B cell (primary cell): ENCODE measurements at regions not wholly inside any gene's neighbourhood (a gene's known extent, or its start where the extent isn't known, plus 50 kb on each side); places are given as distances from the start of the nearest gene placed in this dataset.

ENCODE experiments used
- ATAC-seq: fragments of 200-7000 bp; cut with Tn5 transposase; one replicate; pipeline ENCODE4 v1.10.0; 2021; ENCODE audit warnings: low read depth, mild to moderate bottlenecking, moderate number of reproducible peaks, moderate library complexity
- CTCF ChIA-PET: fragments of 350-600 bp; sonication (Branson Sonifier 250); formaldehyde crosslinking; loops from one replicate; lab custom pipeline; 2021; ENCODE audit warnings: antibody characterized with exemption, inconsistent platforms; lab: Charles Lee
- POLR2A ChIA-PET: fragments of 350-600 bp; sonication (Branson Sonifier 250); formaldehyde crosslinking; loops from one replicate; lab custom pipeline; 2021; ENCODE audit warnings: antibody characterized with exemption; lab: Charles Lee
- DNase-seq: peaks from one replicate; pipeline ENCODE4 v3.0.0; 2013
- H2AFZ ChIP-seq: 2 replicates; pipeline ENCODE4 v1.6.1; 2012; ENCODE audit warnings: mild to moderate bottlenecking, low read depth, low read length; ENCODE audit not compliant: insufficient read depth, poor library complexity, severe bottlenecking
- H3K27ac ChIP-seq, 2 donors: 1 replicate in 1 of 2; 2 replicates in 1 of 2; pipeline ENCODE4 v1.5.1; 2012 to 2013; ENCODE audit warnings: low read length in 2 of 2, mild to moderate bottlenecking in 2 of 2, moderate library complexity in 1 of 2
- H3K27me3 ChIP-seq, 4 experiments: fragments of 200-600 bp in 1 of 4; sonication (generic) in 1 of 4; replicated peaks in 1 of 4; 1 replicate in 2 of 4; 2 replicates in 2 of 4; pipeline versions ENCODE4 v1.6.1 to v1.7.0; 2013 to 2016; ENCODE audit warnings: low read length in 3 of 4, mild to moderate bottlenecking in 2 of 4, mixed read lengths in 1 of 4, moderate library complexity in 1 of 4; ENCODE audit not compliant: insufficient read depth in 4 of 4, control insufficient read depth in 3 of 4; ENCODE audit errors: control extremely low read depth in 1 of 4
- H3K36me3 ChIP-seq, 2 experiments: replicated peaks in 1 of 2; 1 replicate in 1 of 2; 2 replicates in 1 of 2; pipeline versions ENCODE4 v1.6.1 to v1.7.1; 2013; ENCODE audit warnings: low read length in 1 of 2; ENCODE audit not compliant: insufficient read depth in 2 of 2, control insufficient read depth in 1 of 2; ENCODE audit errors: control extremely low read depth in 1 of 2, extremely low read depth in 1 of 2
- H3K4me1 ChIP-seq, 2 donors: fragments of 200-600 bp in 1 of 2; sonication (generic) in 1 of 2; 1 replicate in 1 of 2; 2 replicates in 1 of 2; pipeline versions ENCODE4 v1.5.1 to v1.6.1; 2013 to 2017; ENCODE audit warnings: low read length in 2 of 2; ENCODE audit not compliant: control insufficient read depth in 2 of 2, insufficient read depth in 2 of 2
- H3K4me2 ChIP-seq: replicated peaks from 2 replicates; pipeline ENCODE3; 2012; ENCODE audit warnings: mild to moderate bottlenecking, low read depth, low read length; ENCODE audit not compliant: poor library complexity, severe bottlenecking
- H3K4me3 ChIP-seq, 5 experiments: fragments of 200-600 bp in 1 of 5; sonication (generic) in 1 of 5; 1 replicate in 3 of 5; 2 replicates in 2 of 5; pipeline versions ENCODE4 v1.5.1 to v1.7.0; 2011 to 2016; ENCODE audit warnings: low read length in 4 of 5, mild to moderate bottlenecking in 4 of 5, low read depth in 2 of 5, control low read depth in 1 of 5, moderate library complexity in 1 of 5; ENCODE audit not compliant: insufficient read depth in 1 of 5; ENCODE audit errors: control extremely low read depth in 1 of 5, extremely low read depth in 1 of 5
- H3K79me2 ChIP-seq: fragments of 200-600 bp; sonication (generic); one replicate; pipeline ENCODE4 v1.6.0; 2016; ENCODE audit warnings: low read length; ENCODE audit not compliant: control insufficient read depth, insufficient read depth
- H3K9ac ChIP-seq: fragments of 200-600 bp; sonication (generic); 2 replicates; pipeline ENCODE4 v1.6.1; 2017; ENCODE audit warnings: mild to moderate bottlenecking, low read length, moderate library complexity
- H3K9me3 ChIP-seq, 3 donors: one replicate each; pipeline versions ENCODE4 v1.6.1 to v1.7.1; 2013; ENCODE audit warnings: low read length in 2 of 3; ENCODE audit not compliant: control insufficient read depth in 2 of 3, insufficient read depth in 1 of 3; ENCODE audit errors: control extremely low read depth in 1 of 3
- H4K20me1 ChIP-seq: 2 replicates; pipeline ENCODE4 v1.6.0; 2012; ENCODE audit warnings: mild to moderate bottlenecking, low read length; ENCODE audit not compliant: insufficient read depth, control insufficient read depth, poor library complexity, severe bottlenecking
- H3K27ac Mint-ChIP-seq: one replicate; pipeline ENCODE4 v1.8.0; 2021; ENCODE audit warnings: mixed read lengths
- H3K27me3 Mint-ChIP-seq: one replicate; pipeline ENCODE4 v1.8.0; 2021; ENCODE audit warnings: mixed read lengths
- H3K4me1 Mint-ChIP-seq: one replicate; pipeline ENCODE4 v1.8.0; 2021; ENCODE audit warnings: mixed read lengths
- H3K4me3 Mint-ChIP-seq: one replicate; pipeline ENCODE4 v1.8.0; 2021; ENCODE audit warnings: mixed read lengths
- H3K9me3 Mint-ChIP-seq: one replicate; pipeline ENCODE4 v1.8.0; 2022; ENCODE audit warnings: mixed read lengths; ENCODE audit not compliant: insufficient read depth
- CTCF ChIP-seq: fragments of 200-600 bp; IDR thresholded peaks from one replicate; pipeline ENCODE4 v1.8.0; 2022; ENCODE audit warnings: antibody characterized with exemption, mild to moderate bottlenecking
- EZH2 ChIP-seq: IDR thresholded peaks from 2 replicates; pipeline ENCODE4 v1.6.1; 2012; ENCODE audit warnings: borderline replicate concordance, low read depth, mild to moderate bottlenecking, moderate library complexity, low read length; ENCODE audit not compliant: insufficient read depth, poor library complexity, severe bottlenecking
- WGBS: methylation state at CpG from one replicate; pipeline ENCODE4 v1.1.5; 2013; ENCODE audit warnings: missing lambda C conversion rate; ENCODE audit not compliant: insufficient coverage; 5-methylcytosine and 5-hydroxymethylcytosine counted together
- intact Hi-C: fragments of 100-400 bp; cut with micrococcal nuclease; formaldehyde crosslinking; loops from one replicate; pipeline ENCODE4 v1.10.0; 2022

- ATAC-seq (no peak), DNase-seq (no peak)
- peaks cover 6% of the 10 kb centered on the region for H3K9me3 Mint-ChIP-seq
- ChIA-PET CTCF (no interaction called here), POLR2A (no interaction called here)
- Histone ChIP-seq H3K4me3 (no peak overlapping the region), H3K27ac (no peak overlapping the region), H3K9me3 (no peaks in the 10 kb centered on the region), H2AFZ (no peak overlapping the region), H3K36me3 (no peaks in the 10 kb centered on the region), H3K4me2 (no peak overlapping the region), H3K4me1 (no peaks in the 10 kb centered on the region), H4K20me1 (no peaks in the 10 kb centered on the region), H3K27me3 (no peaks in the 10 kb centered on the region), H3K79me2 (no peaks in the 10 kb centered on the region), H3K9ac (no peak overlapping the region)
- H3K4me1 Mint-ChIP-seq, result peaks cover 7% of the 10 kb centered on the region
- TF ChIP-seq EZH2 (no peak), CTCF (no peak)
- 80% methylated on average over 5 of the region's 5 CpGs for WGBS
- intact Hi-C loops, result no loop called here
- H3K27ac Mint-ChIP-seq, result no peak overlapping the region
- H3K27me3 Mint-ChIP-seq, result no peaks in the 10 kb centered on the region
- H3K4me3 Mint-ChIP-seq, result no peak overlapping the region
These were observed 185.8 kb downstream of the B3GLCT start for GRCh38 chr13:31385540-31385939.

GRCh38 chr13:31394506-31394905, 194.7 kb downstream of the B3GLCT start:
- no peaks in the 10 kb centered on the region for H3K9me3 Mint-ChIP-seq
- ATAC-seq (no peak), DNase-seq (no peak)
- no peaks in the 10 kb centered on the region for H4K20me1 ChIP-seq
- H3K27ac ChIP-seq, result no peak overlapping the region
- H3K9ac ChIP-seq, result no peak overlapping the region
- H3K4me3 Mint-ChIP-seq, result no peak overlapping the region
- no peak overlapping the region for H3K4me3 ChIP-seq
- no peak overlapping the region for H2AFZ ChIP-seq
- no peaks in the 10 kb centered on the region for H3K4me1 ChIP-seq
- H3K4me2 ChIP-seq, result no peak overlapping the region
- WGBS, result 89% methylated on average over 3 of the region's 4 CpGs
- TF ChIP-seq EZH2 (no peak), CTCF (no peak)
- H3K27me3 ChIP-seq, result no peaks in the 10 kb centered on the region
- H3K27me3 Mint-ChIP-seq, result no peaks in the 10 kb centered on the region
- no peak overlapping the region for H3K27ac Mint-ChIP-seq
- H3K4me1 Mint-ChIP-seq, result no peaks in the 10 kb centered on the region
- H3K9me3 ChIP-seq, result peaks cover 0 to 3% (median 2%) of the 10 kb centered on the region in 3 donors
- ChIA-PET CTCF (no interaction called here), POLR2A (no interaction called here)
- intact Hi-C loops, result no loop called here
- no peaks in the 10 kb centered on the region for H3K79me2 ChIP-seq
- H3K36me3 ChIP-seq, result no peaks in the 10 kb centered on the region
